ENCODE measurements at regions not wholly inside any gene's neighbourhood (a gene's known extent, or its start where the extent isn't known, plus 50 kb on each side); places are given as distances from the start of the nearest gene placed in this dataset.
A peak's percentile ranks its signal among the peaks of the same experiment; 100 is the strongest.

DNA sequence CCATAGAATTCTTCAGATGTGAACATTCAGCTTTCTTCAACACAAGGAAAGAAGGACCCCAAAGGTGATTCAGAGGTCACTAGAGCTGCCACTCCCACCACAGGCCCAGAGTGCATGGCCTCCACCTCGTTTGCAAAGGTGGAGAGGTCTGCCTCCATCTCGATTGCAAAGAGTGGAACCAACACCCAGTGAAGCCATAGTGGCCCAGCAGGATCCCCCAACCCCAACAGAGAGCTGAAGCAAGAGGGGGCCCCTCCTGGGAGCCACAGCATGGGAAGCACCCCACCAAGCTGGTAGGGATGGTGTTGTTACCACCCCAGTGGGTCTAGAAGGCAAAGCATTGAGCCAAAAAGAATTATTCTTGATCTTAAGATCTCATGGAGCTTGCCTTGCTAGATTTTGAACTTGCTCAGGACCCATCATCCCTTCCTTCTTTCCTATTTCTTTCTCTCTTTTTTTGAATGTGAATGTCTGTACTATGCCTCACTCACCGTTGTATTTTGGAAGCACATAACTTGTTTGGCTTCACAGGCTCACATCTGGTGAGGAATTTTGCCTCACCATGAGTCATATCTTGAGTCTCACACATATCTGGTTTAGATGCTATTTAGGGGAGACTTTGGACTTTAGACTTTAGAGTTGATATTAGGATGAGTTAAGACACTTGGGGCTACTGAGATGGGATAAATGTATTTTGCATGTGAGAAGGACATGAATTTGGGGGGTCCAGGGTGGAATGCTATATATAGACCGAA lies 119.2 kb downstream of the ANKRD60 start:
- no peak for DNase-seq (ENCODE audit: low spot score)
- no peak for TF ChIP-seq CTCF (IDR thresholded peaks at IDR 0.05)
- Mint-ChIP-seq H3K27ac (ENCODE audit: unreplicated experiment) (peak overlapping the region; percentile 36), H3K27me3 (ENCODE audit: low read depth) (no peaks in the 10 kb centered on the region), H3K36me3 (ENCODE audit: low read depth) (no peaks in the 10 kb centered on the region), H3K4me3 (ENCODE audit: unreplicated experiment) (no peak overlapping the region), H3K4me1 (ENCODE audit: low read depth) (peaks cover 36% of the 10 kb centered on the region), H3K9me3 (ENCODE audit: low read depth) (peaks cover 11% of the 10 kb centered on the region)

- no peaks in the 10 kb centered on the region for H3K27me3 Mint-ChIP-seq (ENCODE audit: low read depth)
- H3K9me3 Mint-ChIP-seq (ENCODE audit: low read depth) = peaks cover 11% of the 10 kb centered on the region
- H3K4me3 Mint-ChIP-seq (ENCODE audit: unreplicated experiment) = no peak overlapping the region
- H3K36me3 Mint-ChIP-seq (ENCODE audit: low read depth) = no peaks in the 10 kb centered on the region
- no peak overlapping the region for H3K27ac Mint-ChIP-seq (ENCODE audit: unreplicated experiment)
- no peak for TF ChIP-seq CTCF (IDR thresholded peaks at IDR 0.05)
- peaks cover 29% of the 10 kb centered on the region for H3K4me1 Mint-ChIP-seq (ENCODE audit: low read depth)
- DNase-seq (ENCODE audit: low spot score) = no peak
Measured at GRCh38 chr20:58107533-58107932, 120.9 kb downstream of the ANKRD60 start.

DNA sequence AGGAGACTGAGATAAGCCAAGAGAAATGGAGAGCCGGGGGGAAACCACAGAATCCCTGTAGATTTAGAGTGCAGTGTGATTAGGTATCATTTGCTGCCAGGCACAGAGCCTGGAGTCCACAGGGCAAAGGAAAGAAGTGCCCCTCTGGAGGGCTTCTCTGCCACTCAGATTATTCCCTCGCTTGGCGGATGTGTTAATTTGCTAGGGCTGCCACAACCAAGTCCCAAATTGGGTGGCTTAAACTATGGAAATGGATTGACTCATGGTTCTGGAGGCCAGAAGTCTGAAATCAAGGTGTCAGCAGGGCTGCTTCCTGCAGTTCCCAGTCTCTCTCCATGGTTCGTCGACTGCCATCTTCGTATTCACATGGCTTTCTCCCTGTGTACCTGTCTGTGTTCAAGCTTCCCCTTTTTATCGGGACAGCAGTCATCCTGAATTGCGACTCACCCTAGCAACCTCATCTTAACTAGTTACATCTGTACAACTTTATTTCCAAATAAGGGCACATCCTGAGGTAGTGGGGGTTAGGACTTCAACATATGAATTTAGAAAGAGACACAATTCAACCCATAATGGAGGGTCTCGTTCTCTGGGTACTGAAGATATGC lies 122.2 kb downstream of the ANKRD60 start:
- Mint-ChIP-seq H3K4me1 (ENCODE audit: low read depth) (peaks cover 21% of the 10 kb centered on the region), H3K9me3 (ENCODE audit: low read depth) (peaks cover 11% of the 10 kb centered on the region), H3K27me3 (ENCODE audit: low read depth) (no peaks in the 10 kb centered on the region), H3K27ac (ENCODE audit: unreplicated experiment) (no peak overlapping the region), H3K4me3 (ENCODE audit: unreplicated experiment) (no peak overlapping the region), H3K36me3 (ENCODE audit: low read depth) (no peaks in the 10 kb centered on the region)
- no peak for TF ChIP-seq CTCF (IDR thresholded peaks at IDR 0.05)
- no peak for DNase-seq (ENCODE audit: low spot score)

DNA sequence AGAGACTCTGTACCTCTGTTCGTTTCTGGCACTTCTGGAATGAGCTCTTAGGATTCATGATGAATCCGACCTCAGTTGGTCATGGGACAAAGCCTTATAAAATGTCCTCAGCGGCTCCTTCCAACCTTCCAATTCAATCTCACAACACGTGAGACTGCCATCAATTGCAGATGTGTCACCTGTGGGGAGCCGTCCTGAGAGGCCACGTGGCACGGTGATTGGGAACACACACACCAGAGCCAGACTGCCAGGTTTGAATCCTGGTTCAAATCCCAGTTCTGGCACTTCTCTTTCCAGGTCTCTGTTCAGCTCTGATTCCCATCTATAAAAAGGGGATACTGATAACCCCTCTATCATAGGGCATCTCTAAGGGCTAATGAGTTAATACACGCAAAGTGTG lies 124.5 kb downstream of the ANKRD60 start:
- peaks cover 8% of the 10 kb centered on the region for H3K9me3 Mint-ChIP-seq (ENCODE audit: low read depth)
- DNase-seq (ENCODE audit: low spot score) = no peak
- no peak overlapping the region for H3K4me3 Mint-ChIP-seq (ENCODE audit: unreplicated experiment)
- no peak overlapping the region for H3K27ac Mint-ChIP-seq (ENCODE audit: unreplicated experiment)
- H3K27me3 Mint-ChIP-seq (ENCODE audit: low read depth) = no peaks in the 10 kb centered on the region
- H3K36me3 Mint-ChIP-seq (ENCODE audit: low read depth) = no peaks in the 10 kb centered on the region
- no peak for TF ChIP-seq CTCF (IDR thresholded peaks at IDR 0.05)
- H3K4me1 Mint-ChIP-seq (ENCODE audit: low read depth) = peaks cover 12% of the 10 kb centered on the region

- DNase-seq (ENCODE audit: low spot score) = no peak
- no peaks in the 10 kb centered on the region for H3K27me3 Mint-ChIP-seq (ENCODE audit: low read depth)
- TF ChIP-seq CTCF (IDR thresholded peaks at IDR 0.05) = no peak
- H3K9me3 Mint-ChIP-seq (ENCODE audit: low read depth) = peaks cover 8% of the 10 kb centered on the region
- peaks cover 8% of the 10 kb centered on the region for H3K4me1 Mint-ChIP-seq (ENCODE audit: low read depth)
- no peak overlapping the region for H3K27ac Mint-ChIP-seq (ENCODE audit: unreplicated experiment)
- H3K36me3 Mint-ChIP-seq (ENCODE audit: low read depth) = no peaks in the 10 kb centered on the region
- H3K4me3 Mint-ChIP-seq (ENCODE audit: unreplicated experiment) = no peak overlapping the region
Measured at GRCh38 chr20:58103517-58103904, 124.9 kb downstream of the ANKRD60 start.

Measured in chondrocyte (in vitro differentiated cells).